Activated CD4-positive, alpha-beta T cell treated with anti-CD3 and anti-CD28 coated beads, Interleukin-2, amount 10 ng/mL, durations not matched to agents 24 days and 14 days (primary cell): ENCODE measurements at regions not wholly inside any gene's neighbourhood (a gene's known extent, or its start where the extent isn't known, plus 50 kb on each side); places are given as distances from the start of the nearest gene placed in this dataset.

ENCODE experiments used
- DNase-seq: peaks from one replicate; pipeline ENCODE4 v3.0.0; 2022
- H3K27ac Mint-ChIP-seq: one replicate; pipeline ENCODE4 v1.8.0; 2022; ENCODE audit warnings: mild to moderate bottlenecking, mixed read lengths
- H3K27me3 Mint-ChIP-seq: one replicate; pipeline ENCODE4 v1.8.0; 2022; ENCODE audit warnings: mixed read lengths
- H3K36me3 Mint-ChIP-seq: one replicate; pipeline ENCODE4 v1.8.0; 2022; ENCODE audit warnings: low read depth, mild to moderate bottlenecking, mixed read lengths
- H3K4me1 Mint-ChIP-seq: one replicate; pipeline ENCODE4 v1.8.0; 2021; ENCODE audit warnings: mixed read lengths
- H3K4me3 Mint-ChIP-seq: one replicate; pipeline ENCODE4 v1.8.0; 2022; ENCODE audit warnings: mild to moderate bottlenecking, moderate library complexity, mixed read lengths
- H3K9me3 Mint-ChIP-seq: one replicate; pipeline ENCODE4 v1.8.0; 2021; ENCODE audit warnings: mixed read lengths
- intact Hi-C: fragments of 100-400 bp; cut with micrococcal nuclease; formaldehyde crosslinking; loops from one replicate; pipeline ENCODE4 v1.15.1; 2023

DNA sequence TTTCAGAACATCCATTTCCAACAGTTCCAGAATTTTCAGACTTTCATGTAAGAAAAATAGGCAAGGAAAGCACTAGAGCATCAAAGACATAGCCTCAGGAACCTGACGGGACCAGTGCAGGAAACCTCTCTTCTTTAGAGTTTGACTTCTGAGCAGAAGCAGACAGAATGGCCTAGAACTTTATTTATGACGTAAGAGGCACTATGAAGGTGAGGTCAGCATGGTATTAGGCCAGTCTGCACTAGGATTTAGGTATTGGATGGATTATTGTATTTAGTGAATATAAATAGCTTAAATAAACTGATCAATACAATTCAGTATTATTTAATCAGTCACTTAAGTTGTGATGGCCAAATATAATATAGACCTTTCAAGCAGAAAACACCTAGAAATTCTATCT, 117.6 kb downstream of the CYRIA start:
- intact Hi-C loops = no loop called here
- no peak overlapping the region for H3K4me3 Mint-ChIP-seq
- H3K36me3 Mint-ChIP-seq = no peaks in the 10 kb centered on the region
- H3K4me1 Mint-ChIP-seq = no peaks in the 10 kb centered on the region
- peaks cover 2% of the 10 kb centered on the region for H3K27me3 Mint-ChIP-seq
- H3K27ac Mint-ChIP-seq = no peak overlapping the region
- no peak for DNase-seq
- peaks cover 3% of the 10 kb centered on the region for H3K9me3 Mint-ChIP-seq

- DNase-seq = peak; percentile 76
- Mint-ChIP-seq H3K36me3 (no peaks in the 10 kb centered on the region), H3K4me1 (no peaks in the 10 kb centered on the region), H3K27ac (no peak overlapping the region), H3K4me3 (no peak overlapping the region), H3K9me3 (peaks cover 3% of the 10 kb centered on the region), H3K27me3 (peaks cover 2% of the 10 kb centered on the region)
- intact Hi-C loops = no loop called here
These were observed 119.4 kb downstream of the CYRIA start for GRCh38 chr2:16546128-16546754.

GRCh38 chr2:16538707-16539106, 126.9 kb downstream of the CYRIA start:
- intact Hi-C loops = no loop called here
- H3K4me3 Mint-ChIP-seq = no peak overlapping the region
- no peaks in the 10 kb centered on the region for H3K9me3 Mint-ChIP-seq
- no peak for DNase-seq
- no peak overlapping the region for H3K27ac Mint-ChIP-seq
- no peaks in the 10 kb centered on the region for H3K27me3 Mint-ChIP-seq
- H3K4me1 Mint-ChIP-seq = no peaks in the 10 kb centered on the region
- H3K36me3 Mint-ChIP-seq = no peaks in the 10 kb centered on the region

DNA sequence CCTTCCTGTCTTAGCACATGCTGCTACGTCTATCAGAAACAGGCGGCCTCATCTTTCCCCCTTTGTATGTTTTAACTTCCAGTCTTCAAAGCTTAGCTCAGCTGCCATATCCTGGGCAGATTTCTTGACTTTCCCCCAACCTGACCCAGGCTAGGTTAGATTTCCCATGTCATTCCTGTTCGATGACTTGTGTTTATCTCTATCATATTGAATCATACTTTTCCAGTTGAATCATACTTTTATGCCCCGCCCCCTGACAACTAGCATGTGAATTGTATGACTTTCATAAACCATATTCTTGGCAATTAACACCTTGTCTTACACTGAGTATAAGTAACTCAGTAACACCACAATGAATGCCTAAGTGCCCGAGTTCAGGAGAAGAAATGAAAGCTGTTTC, 128.3 kb downstream of the CYRIA start:
- intact Hi-C loops = no loop called here
- Mint-ChIP-seq H3K27ac (no peak overlapping the region), H3K36me3 (no peaks in the 10 kb centered on the region), H3K27me3 (peaks cover 5% of the 10 kb centered on the region), H3K4me3 (no peak overlapping the region), H3K4me1 (no peaks in the 10 kb centered on the region), H3K9me3 (no peaks in the 10 kb centered on the region)
- no peak for DNase-seq

DNA sequence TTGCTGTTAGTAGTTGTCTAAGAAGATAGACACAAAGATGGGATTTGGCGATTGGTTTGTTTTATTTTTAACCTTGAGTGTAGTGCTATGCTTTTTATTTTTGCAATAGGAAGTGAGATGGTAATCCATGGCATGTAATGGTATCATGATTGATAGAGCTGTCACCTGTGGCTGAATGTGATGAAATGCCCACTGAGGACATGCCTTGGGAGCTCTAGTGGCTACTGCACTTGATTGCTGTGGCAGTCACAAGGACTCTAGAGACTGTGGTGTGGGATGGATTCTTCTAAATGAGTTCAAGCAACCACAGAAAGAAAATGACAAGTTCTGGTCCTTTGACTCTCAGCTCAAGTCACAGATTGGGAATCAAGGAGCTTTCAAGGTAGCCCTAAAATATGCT, 139.4 kb downstream of the CYRIA start:
- DNase-seq = no peak
- intact Hi-C loops = no loop called here
- H3K27ac Mint-ChIP-seq = no peak overlapping the region
- no peaks in the 10 kb centered on the region for H3K4me1 Mint-ChIP-seq
- peaks cover 5% of the 10 kb centered on the region for H3K27me3 Mint-ChIP-seq
- H3K4me3 Mint-ChIP-seq = no peak overlapping the region
- H3K9me3 Mint-ChIP-seq = no peaks in the 10 kb centered on the region
- no peaks in the 10 kb centered on the region for H3K36me3 Mint-ChIP-seq

DNA sequence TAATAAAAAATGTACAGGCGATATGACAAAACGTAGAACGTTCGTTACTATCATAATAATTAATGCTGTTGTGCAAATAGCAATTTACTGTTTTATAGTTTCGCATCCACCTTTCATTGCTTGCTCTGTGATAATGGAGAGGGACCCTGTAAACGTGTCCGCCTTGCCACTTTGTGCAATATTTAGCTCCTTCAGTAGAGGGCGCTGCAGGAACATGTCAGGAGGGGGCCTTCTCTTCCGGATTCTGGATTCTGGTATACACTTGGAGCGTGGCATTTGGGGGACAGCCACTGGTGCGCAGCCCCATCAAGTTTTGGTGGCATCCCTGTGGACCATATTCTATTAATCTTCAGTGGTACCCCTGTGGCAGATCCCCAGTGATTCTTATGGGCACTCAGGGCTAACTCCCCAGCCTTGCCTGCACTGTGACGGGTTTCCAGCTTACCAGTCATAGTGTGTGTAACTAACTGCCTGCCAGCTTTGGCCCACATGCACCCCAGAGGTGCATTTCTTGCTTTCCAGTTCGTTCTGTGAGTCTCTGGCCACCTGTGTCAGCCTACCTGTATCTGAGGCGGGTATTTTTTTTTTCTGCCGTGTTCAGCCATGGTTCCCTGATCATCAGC, 140.3 kb downstream of the CYRIA start:
- H3K27me3 Mint-ChIP-seq = peaks cover 5% of the 10 kb centered on the region
- no peaks in the 10 kb centered on the region for H3K4me1 Mint-ChIP-seq
- peak; percentile 73 for DNase-seq
- no peak overlapping the region for H3K4me3 Mint-ChIP-seq
- no peak overlapping the region for H3K27ac Mint-ChIP-seq
- H3K9me3 Mint-ChIP-seq = no peaks in the 10 kb centered on the region
- H3K36me3 Mint-ChIP-seq = no peaks in the 10 kb centered on the region
- intact Hi-C loops = loop anchor here (1.0 kb wide), 2 partner anchors 84 to 232 kb away; no protein-coding TSS in a partner anchor

DNA sequence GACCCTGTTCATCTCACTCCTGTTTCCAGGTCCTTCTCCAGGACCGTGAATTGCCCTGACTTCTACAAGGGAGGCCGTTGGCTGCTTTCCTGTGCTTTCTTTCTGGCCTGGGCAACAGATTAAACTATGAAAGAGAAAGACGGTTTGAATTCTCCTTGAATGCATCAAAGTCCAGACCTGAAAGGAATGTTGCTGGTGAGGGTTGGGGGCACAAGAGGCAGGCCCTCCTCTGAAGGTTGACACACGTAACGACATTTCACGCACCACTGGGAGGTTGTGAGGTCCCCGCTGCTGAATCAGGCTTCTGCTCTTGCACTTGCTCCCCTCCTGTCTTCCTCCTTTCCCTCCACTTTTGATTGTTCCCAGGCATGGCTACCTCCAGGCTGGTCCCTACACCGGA, 141.9 kb downstream of the CYRIA start:
- no peaks in the 10 kb centered on the region for H3K36me3 Mint-ChIP-seq
- no peaks in the 10 kb centered on the region for H3K9me3 Mint-ChIP-seq
- no peak overlapping the region for H3K27ac Mint-ChIP-seq
- peaks cover 5% of the 10 kb centered on the region for H3K27me3 Mint-ChIP-seq
- no peaks in the 10 kb centered on the region for H3K4me1 Mint-ChIP-seq
- no peak overlapping the region for H3K4me3 Mint-ChIP-seq
- DNase-seq = no peak
- intact Hi-C loops = no loop called here

GRCh38 chr2:16522031-16522831, 143.4 kb downstream of the CYRIA start:
- Mint-ChIP-seq H3K4me3 (no peak overlapping the region), H3K27me3 (peaks cover 2% of the 10 kb centered on the region), H3K27ac (no peak overlapping the region), H3K9me3 (no peaks in the 10 kb centered on the region), H3K4me1 (no peaks in the 10 kb centered on the region), H3K36me3 (no peaks in the 10 kb centered on the region)
- no peak for DNase-seq
- intact Hi-C loops = no loop called here

DNA sequence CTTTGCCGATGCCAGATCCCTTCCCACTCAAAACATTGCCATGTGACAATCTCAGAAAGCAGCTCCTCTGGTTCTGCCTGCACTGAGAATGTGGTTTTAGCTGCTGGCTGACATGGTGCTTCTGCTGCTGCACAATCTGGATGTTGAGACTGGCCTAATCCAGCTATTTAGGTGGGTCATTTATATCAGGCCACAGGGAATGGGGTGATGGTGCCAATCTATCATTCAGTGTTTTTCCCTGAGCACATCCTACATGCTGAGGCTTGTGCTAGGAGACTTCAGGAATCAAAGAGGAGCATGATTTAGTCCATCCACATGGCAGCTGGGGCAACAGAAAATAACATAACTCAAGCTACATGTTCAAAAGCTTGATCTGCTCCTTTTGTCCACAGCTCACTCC, 144.7 kb downstream of the CYRIA start:
- no peak for DNase-seq
- intact Hi-C loops = no loop called here
- Mint-ChIP-seq H3K36me3 (no peaks in the 10 kb centered on the region), H3K4me1 (no peaks in the 10 kb centered on the region), H3K27me3 (peaks cover 2% of the 10 kb centered on the region), H3K9me3 (no peaks in the 10 kb centered on the region), H3K4me3 (no peak overlapping the region), H3K27ac (no peak overlapping the region)

GRCh38 chr2:16515696-16516095, 149.9 kb downstream of the CYRIA start:
- H3K27me3 Mint-ChIP-seq = peaks cover 6% of the 10 kb centered on the region
- DNase-seq = no peak
- H3K27ac Mint-ChIP-seq = no peak overlapping the region
- H3K4me3 Mint-ChIP-seq = no peak overlapping the region
- no peaks in the 10 kb centered on the region for H3K9me3 Mint-ChIP-seq
- H3K36me3 Mint-ChIP-seq = no peaks in the 10 kb centered on the region
- H3K4me1 Mint-ChIP-seq = no peaks in the 10 kb centered on the region
- intact Hi-C loops = no loop called here

GRCh38 chr2:16513626-16514025, 152.0 kb downstream of the CYRIA start:
- Mint-ChIP-seq H3K4me1 (no peaks in the 10 kb centered on the region), H3K27me3 (peaks cover 18% of the 10 kb centered on the region), H3K27ac (no peak overlapping the region), H3K9me3 (no peaks in the 10 kb centered on the region), H3K4me3 (no peak overlapping the region), H3K36me3 (no peaks in the 10 kb centered on the region)
- no peak for DNase-seq
- intact Hi-C loops = no loop called here

- intact Hi-C loops = no loop called here
- Mint-ChIP-seq H3K4me1 (no peaks in the 10 kb centered on the region), H3K4me3 (no peak overlapping the region), H3K9me3 (no peaks in the 10 kb centered on the region), H3K27me3 (peaks cover 29% of the 10 kb centered on the region), H3K36me3 (no peaks in the 10 kb centered on the region), H3K27ac (no peak overlapping the region)
- DNase-seq = no peak
These were observed 154.6 kb downstream of the CYRIA start for GRCh38 chr2:16511041-16511440.

GRCh38 chr2:16509042-16509441, 156.6 kb downstream of the CYRIA start:
- no peaks in the 10 kb centered on the region for H3K9me3 Mint-ChIP-seq
- no peaks in the 10 kb centered on the region for H3K4me1 Mint-ChIP-seq
- H3K36me3 Mint-ChIP-seq = no peaks in the 10 kb centered on the region
- no peak overlapping the region for H3K27ac Mint-ChIP-seq
- intact Hi-C loops = no loop called here
- H3K27me3 Mint-ChIP-seq = peaks cover 25% of the 10 kb centered on the region
- H3K4me3 Mint-ChIP-seq = no peak overlapping the region
- DNase-seq = no peak

- Mint-ChIP-seq H3K9me3 (no peaks in the 10 kb centered on the region), H3K4me1 (no peaks in the 10 kb centered on the region), H3K27ac (no peak overlapping the region), H3K4me3 (no peak overlapping the region), H3K27me3 (peaks cover 25% of the 10 kb centered on the region), H3K36me3 (no peaks in the 10 kb centered on the region)
- no peak for DNase-seq
- intact Hi-C loops = no loop called here
These were observed 157.2 kb downstream of the CYRIA start for GRCh38 chr2:16508490-16508851.
